CD4-positive, alpha-beta T cell (primary cell): ENCODE measurements at regions not wholly inside any gene's neighbourhood (a gene's known extent, or its start where the extent isn't known, plus 50 kb on each side); places are given as distances from the start of the nearest gene placed in this dataset.

Source experiments
- ATAC-seq: fragments of 200-7000 bp; cut with Tn5 transposase; one replicate; pipeline ENCODE4 v1.10.0; 2022; ENCODE audit warnings: mild to moderate bottlenecking; ENCODE audit not compliant: poor library complexity
- CTCF ChIA-PET: fragments of 350-600 bp; sonication (Branson Sonifier 250); formaldehyde crosslinking; loops from one replicate; lab custom pipeline; 2021; ENCODE audit warnings: antibody characterized with exemption, inconsistent platforms; lab: Charles Lee
- POLR2A ChIA-PET: fragments of 350-600 bp; sonication (Branson Sonifier 250); formaldehyde crosslinking; loops from one replicate; lab custom pipeline; 2021; ENCODE audit warnings: antibody characterized with exemption, inconsistent platforms; lab: Charles Lee
- DNase-seq, 14 experiments: peaks; one replicate each; pipeline ENCODE4 v3.0.0-alpha.2; 2013 to 2020; ENCODE audit warnings: mixed read lengths in 2 of 14
- H3K27ac ChIP-seq, 2 donors: one replicate each; pipeline versions ENCODE4 v1.5.1 to v1.7.0; 2013; ENCODE audit warnings: low read length in 2 of 2, low read depth in 1 of 2, mild to moderate bottlenecking in 1 of 2
- H3K27me3 ChIP-seq, 2 experiments: 1 replicate in 1 of 2; 2 replicates in 1 of 2; pipeline versions ENCODE4 v1.6.1 to v1.7.0; 2013; ENCODE audit warnings: low read length in 2 of 2, control low read depth in 1 of 2, mild to moderate bottlenecking in 1 of 2, moderate library complexity in 1 of 2; ENCODE audit not compliant: insufficient read depth in 2 of 2, control insufficient read depth in 1 of 2
- H3K36me3 ChIP-seq: one replicate; pipeline ENCODE4 v1.6.1; 2013; ENCODE audit warnings: low read length, control low read depth; ENCODE audit not compliant: insufficient read depth
- H3K4me1 ChIP-seq: one replicate; pipeline ENCODE4 v1.6.1; 2013; ENCODE audit warnings: low read length, control low read depth; ENCODE audit not compliant: insufficient read depth
- H3K4me3 ChIP-seq: one replicate; pipeline ENCODE4 v1.5.1; 2013; ENCODE audit warnings: mild to moderate bottlenecking, low read length, moderate library complexity
- H3K9me3 ChIP-seq, 2 experiments: 1 replicate in 1 of 2; 2 replicates in 1 of 2; pipeline versions ENCODE4 v1.6.1 to v1.7.0; 2013; ENCODE audit warnings: low read length in 2 of 2, mild to moderate bottlenecking in 2 of 2, control low read depth in 1 of 2, moderate library complexity in 1 of 2; ENCODE audit not compliant: control insufficient read depth in 1 of 2, insufficient read depth in 1 of 2
- H3K27ac Mint-ChIP-seq: one replicate; pipeline ENCODE4 v1.8.0; 2020; ENCODE audit warnings: mixed read lengths
- H3K27me3 Mint-ChIP-seq: one replicate; pipeline ENCODE4 v1.8.0; 2021; ENCODE audit warnings: mixed read lengths
- H3K36me3 Mint-ChIP-seq: one replicate; pipeline ENCODE4 v1.8.0; 2021; ENCODE audit warnings: low read depth, mixed read lengths
- H3K4me1 Mint-ChIP-seq: one replicate; pipeline ENCODE4 v1.8.0; 2021; ENCODE audit warnings: low read depth, mixed read lengths
- H3K4me3 Mint-ChIP-seq: one replicate; pipeline ENCODE4 v1.8.0; 2020; ENCODE audit warnings: mild to moderate bottlenecking, mixed read lengths
- H3K9me3 Mint-ChIP-seq: one replicate; pipeline ENCODE4 v1.8.0; 2020; ENCODE audit warnings: mixed read lengths
- CTCF ChIP-seq: fragments of 200-600 bp; IDR thresholded peaks from one replicate; pipeline ENCODE4 v1.8.0; 2022; ENCODE audit warnings: antibody characterized with exemption, mild to moderate bottlenecking
- intact Hi-C, 2 experiments: fragments of 100-400 bp; cut with DNase I in 1 of 2; cut with micrococcal nuclease in 1 of 2; formaldehyde crosslinking; loops; one replicate each; pipeline versions ENCODE4 v1.15.1 to v1.9.0; 2023 to 2025; cut with DNase I, micrococcal nuclease

GRCh38 chr20:17811628-17811965, 111.8 kb downstream of the BANF2 start:
- ChIA-PET POLR2A (no interaction called here), CTCF (no interaction called here)
- intact Hi-C loops = no loop called here
- no peaks in the 10 kb centered on the region for H3K36me3 ChIP-seq
- no peak overlapping the region for H3K27ac ChIP-seq
- no peaks in the 10 kb centered on the region for H3K36me3 Mint-ChIP-seq
- H3K4me3 ChIP-seq = no peak overlapping the region
- H3K4me3 Mint-ChIP-seq = no peak overlapping the region
- no peaks in the 10 kb centered on the region for H3K27me3 Mint-ChIP-seq
- ATAC-seq (no peak), DNase-seq (no peak)
- TF ChIP-seq CTCF = no peak
- no peak overlapping the region for H3K27ac Mint-ChIP-seq
- no peaks in the 10 kb centered on the region for H3K4me1 ChIP-seq
- H3K9me3 Mint-ChIP-seq = no peaks in the 10 kb centered on the region
- no peaks in the 10 kb centered on the region for H3K9me3 ChIP-seq
- H3K4me1 Mint-ChIP-seq = no peaks in the 10 kb centered on the region
- H3K27me3 ChIP-seq = no peaks in the 10 kb centered on the region

GRCh38 chr20:17810847-17811627, 111.3 kb downstream of the BANF2 start:
- no peaks in the 10 kb centered on the region for H3K4me1 Mint-ChIP-seq
- no peaks in the 10 kb centered on the region for H3K9me3 Mint-ChIP-seq
- POLR2A ChIA-PET = no interaction called here
- Histone ChIP-seq H3K4me3 (no peak overlapping the region), H3K27me3 (no peaks in the 10 kb centered on the region), H3K9me3 (no peaks in the 10 kb centered on the region), H3K27ac (no peak overlapping the region), H3K36me3 (no peaks in the 10 kb centered on the region), H3K4me1 (no peaks in the 10 kb centered on the region)
- CTCF ChIA-PET = no interaction called here
- intact Hi-C loops = no loop called here
- H3K27me3 Mint-ChIP-seq = no peaks in the 10 kb centered on the region
- no peak for ATAC-seq
- no peak for DNase-seq
- no peaks in the 10 kb centered on the region for H3K36me3 Mint-ChIP-seq
- H3K27ac Mint-ChIP-seq = no peak overlapping the region
- no peak overlapping the region for H3K4me3 Mint-ChIP-seq
- no peak for TF ChIP-seq CTCF

GRCh38 chr20:17810062-17810631, 110.4 kb downstream of the BANF2 start:
- no peak overlapping the region for H3K4me3 ChIP-seq
- no peaks in the 10 kb centered on the region for H3K36me3 ChIP-seq
- no peaks in the 10 kb centered on the region for H3K27me3 Mint-ChIP-seq
- no peaks in the 10 kb centered on the region for H3K4me1 ChIP-seq
- no peaks in the 10 kb centered on the region for H3K36me3 Mint-ChIP-seq
- H3K4me1 Mint-ChIP-seq = no peaks in the 10 kb centered on the region
- H3K27ac ChIP-seq = no peak overlapping the region
- POLR2A ChIA-PET = no interaction called here
- intact Hi-C loops = no loop called here
- no peak overlapping the region for H3K27ac Mint-ChIP-seq
- CTCF ChIA-PET = no interaction called here
- no peaks in the 10 kb centered on the region for H3K9me3 Mint-ChIP-seq
- no peaks in the 10 kb centered on the region for H3K27me3 ChIP-seq
- H3K9me3 ChIP-seq = no peaks in the 10 kb centered on the region
- ATAC-seq (no peak), DNase-seq (no peak)
- H3K4me3 Mint-ChIP-seq = no peak overlapping the region
- TF ChIP-seq CTCF = no peak
